HG03108 (cell line): ENCODE measurements at regions not wholly inside any gene's neighbourhood (a gene's known extent, or its start where the extent isn't known, plus 50 kb on each side); places are given as distances from the start of the nearest gene placed in this dataset.
"Not testable (repeated sequence)": the region's sequence is repeated elsewhere in the genome, so short reads cannot be mapped to it uniquely, and the experiment has no call there.

Source experiments
- ATAC-seq: cut with Tn5 transposase; IDR thresholded peaks from one replicate; pipeline ENCODE4 v1.9.1; 2021; ENCODE audit warnings: moderate library complexity; ENCODE audit not compliant: unreplicated experiment

- ATAC-seq: no peak
These were observed 105.6 kb upstream of the DAPK1 start for GRCh38 chr9:87392086-87392485.

- no peak for ATAC-seq
These were observed 103.9 kb upstream of the DAPK1 start for GRCh38 chr9:87393706-87394230.

DNA sequence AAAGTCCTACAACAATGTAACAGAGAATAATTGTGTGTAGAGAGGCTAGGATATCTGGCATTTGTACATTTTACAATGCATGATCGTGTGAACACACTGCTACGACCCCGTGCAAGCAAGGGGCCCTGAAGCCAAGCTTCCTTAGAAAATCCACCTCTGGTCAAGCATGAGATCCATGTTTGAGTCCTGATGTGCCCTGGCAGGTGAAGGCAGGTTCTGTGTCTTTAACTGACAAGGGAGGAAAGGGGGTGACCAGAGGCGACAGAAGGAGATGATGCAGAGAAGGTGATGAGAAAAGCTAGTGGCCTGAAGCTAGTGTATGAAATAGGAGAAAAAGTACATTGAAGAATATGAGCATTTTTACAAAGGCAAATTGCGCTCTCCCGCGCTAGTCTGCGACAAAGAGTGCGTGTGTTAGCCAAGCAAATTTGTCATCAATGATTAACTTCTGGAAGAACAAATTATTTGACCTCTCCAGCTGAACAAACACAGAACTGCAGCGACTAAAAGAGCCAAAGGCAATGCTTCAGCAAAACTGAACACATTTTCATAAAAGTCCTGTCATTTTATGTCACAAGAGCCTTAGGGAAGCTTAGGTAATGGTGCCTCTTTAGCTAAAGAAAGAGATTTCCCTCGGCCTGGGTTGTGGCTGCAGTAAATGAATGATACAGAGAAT, 101.7 kb upstream of the DAPK1 start:
- ATAC-seq: no peak

DNA sequence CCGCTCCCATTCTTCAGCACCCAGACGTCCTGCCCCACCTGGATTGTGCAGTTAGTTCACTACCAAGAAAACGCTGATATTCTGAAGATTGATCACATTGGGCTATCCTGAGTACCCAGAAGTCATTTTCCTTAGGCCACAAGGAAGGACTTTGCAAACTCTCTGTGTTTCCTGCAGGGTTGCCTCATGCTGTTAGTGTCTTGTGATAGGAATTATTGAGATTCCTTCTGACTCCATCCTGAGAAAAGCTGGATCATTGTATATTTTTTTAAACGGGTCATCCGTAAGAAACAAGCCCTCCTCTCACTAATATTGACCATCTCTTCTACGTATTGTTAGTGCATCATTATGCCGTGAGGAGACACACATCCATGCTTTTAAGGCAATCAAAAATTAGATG, 96.0 kb upstream of the DAPK1 start:
- no peak for ATAC-seq

DNA sequence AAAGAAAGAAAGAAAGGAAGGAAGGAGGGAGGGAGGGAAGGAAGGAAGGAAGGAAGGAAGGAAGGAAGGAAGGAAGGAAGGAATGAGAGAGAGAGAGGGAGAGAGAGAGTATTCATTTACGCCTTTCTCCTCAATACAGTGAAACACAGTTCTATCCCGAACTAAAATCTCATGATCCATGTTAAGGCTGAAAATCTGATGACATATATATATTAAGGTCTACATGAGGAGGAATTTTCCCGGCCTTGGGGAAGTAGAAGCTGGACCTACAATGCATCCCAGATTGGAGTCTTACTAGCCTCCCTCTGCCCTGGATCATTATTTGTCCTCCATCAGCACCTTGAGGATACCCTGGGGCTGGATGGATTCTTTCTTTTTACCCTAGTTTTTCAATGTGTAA, 95.1 kb upstream of the DAPK1 start:
- ATAC-seq: no peak

DNA sequence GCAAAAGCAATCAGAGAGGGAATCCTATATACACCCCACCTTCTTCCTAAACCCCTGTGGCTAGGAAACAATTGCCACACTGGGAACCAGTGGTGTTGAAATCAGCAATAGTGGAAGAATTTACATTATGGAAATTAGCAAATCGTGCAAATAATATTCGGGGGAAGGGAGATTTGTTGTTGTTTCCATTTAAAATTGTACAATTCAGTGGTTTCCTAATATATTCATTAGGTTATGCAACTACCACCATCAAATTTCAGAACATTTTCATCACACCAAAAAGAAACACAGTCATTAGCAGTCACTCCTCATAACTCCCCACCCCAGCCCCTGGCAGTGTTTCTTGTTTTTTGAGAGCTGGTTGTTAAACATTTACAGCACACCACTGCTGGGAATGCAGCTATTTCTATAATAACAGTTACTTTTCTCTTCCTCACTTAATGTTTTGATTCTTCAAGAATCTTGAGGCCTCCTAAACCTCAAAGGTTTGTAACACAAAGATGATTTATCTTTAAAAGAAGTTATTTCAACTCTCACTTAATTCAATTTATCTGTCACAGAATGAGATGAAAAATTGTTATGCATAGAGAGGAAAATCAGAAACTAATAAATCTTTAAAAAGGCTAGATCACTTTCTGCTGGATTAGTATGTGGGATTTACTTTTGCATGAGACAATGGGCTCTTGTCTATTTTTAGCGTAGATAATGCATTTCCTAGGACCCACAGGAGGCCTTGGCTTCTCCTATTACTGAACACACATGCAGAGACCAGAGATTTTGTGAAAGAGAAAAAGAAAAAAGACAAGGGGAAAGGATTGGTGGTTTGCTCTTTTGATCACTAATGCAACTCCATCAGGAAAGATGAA, 91.8 kb upstream of the DAPK1 start:
- no peak for ATAC-seq

GRCh38 chr9:87406543-87407166, 91.0 kb upstream of the DAPK1 start:
- no peak for ATAC-seq

DNA sequence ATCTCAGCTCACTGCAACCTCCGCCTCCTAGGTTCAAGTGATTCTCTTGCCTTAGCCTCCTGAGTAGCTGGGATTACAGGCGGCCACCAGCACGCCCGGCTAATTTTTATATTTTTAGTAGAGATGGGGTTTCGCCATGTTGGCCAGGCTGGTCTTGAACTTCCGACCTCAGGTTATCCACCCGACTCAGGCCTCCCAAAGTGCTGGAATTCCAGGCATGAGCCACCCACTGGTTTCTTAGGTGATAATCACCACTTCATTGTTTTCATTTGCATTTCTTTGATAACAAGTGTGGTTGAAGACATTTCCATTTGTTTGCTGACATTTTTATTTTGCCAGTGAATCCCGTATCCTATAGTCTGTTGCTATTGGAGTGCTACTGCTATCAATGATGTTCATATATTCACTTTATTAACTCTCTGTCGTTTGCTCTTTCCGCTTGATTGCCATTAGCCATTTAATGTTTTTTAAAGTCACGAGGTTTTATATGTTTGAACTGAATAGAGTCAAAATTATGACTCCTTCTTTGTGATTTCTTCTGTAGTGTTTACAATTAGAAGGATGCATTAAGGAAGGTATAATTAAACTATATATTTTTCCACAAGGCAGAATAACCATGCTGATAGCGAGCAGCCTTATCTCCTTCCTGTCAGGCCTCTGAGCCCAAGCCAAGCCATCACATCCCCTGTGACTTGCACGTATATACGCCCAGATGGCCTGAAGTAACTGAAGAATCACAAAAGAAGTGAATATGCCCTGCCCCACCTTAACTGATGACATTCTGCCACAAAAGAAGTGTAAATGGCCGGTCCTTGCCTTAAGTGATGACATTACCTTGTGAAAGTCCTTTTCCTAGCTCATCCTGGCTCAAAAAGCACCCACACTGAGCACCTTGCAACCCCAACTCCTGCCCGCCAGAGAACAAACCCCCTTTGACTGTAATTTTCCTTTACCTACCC, 87.3 kb upstream of the DAPK1 start:
- ATAC-seq: not testable (repeated sequence)

GRCh38 chr9:87420884-87421283, 76.8 kb upstream of the DAPK1 start:
- ATAC-seq: no peak

DNA sequence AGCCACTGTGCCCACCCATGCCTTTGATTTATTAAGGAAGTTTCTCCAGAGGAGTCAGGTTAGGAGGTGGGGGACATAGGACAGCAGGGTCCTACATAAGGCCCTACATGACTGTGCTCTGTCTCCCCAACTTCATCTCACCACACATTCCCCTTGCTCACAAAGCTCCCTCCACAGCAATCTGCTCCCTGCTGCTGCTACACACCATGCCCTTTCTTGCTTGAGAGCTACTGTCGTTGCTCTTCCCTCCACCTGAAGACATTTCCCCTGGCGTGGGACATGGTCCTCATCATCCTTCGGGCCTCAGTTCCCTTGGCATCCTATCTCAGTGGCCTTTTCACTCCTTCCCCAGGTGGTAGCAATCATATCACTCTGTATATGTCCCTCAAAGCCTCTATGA, 75.9 kb upstream of the DAPK1 start:
- no peak for ATAC-seq

- no peak for ATAC-seq
These were observed 74.7 kb upstream of the DAPK1 start for GRCh38 chr9:87422999-87423398.

- ATAC-seq: not testable (repeated sequence)
These were observed 73.8 kb upstream of the DAPK1 start for GRCh38 chr9:87423885-87424284.

GRCh38 chr9:87425202-87425601, 72.5 kb upstream of the DAPK1 start:
- no peak for ATAC-seq

DNA sequence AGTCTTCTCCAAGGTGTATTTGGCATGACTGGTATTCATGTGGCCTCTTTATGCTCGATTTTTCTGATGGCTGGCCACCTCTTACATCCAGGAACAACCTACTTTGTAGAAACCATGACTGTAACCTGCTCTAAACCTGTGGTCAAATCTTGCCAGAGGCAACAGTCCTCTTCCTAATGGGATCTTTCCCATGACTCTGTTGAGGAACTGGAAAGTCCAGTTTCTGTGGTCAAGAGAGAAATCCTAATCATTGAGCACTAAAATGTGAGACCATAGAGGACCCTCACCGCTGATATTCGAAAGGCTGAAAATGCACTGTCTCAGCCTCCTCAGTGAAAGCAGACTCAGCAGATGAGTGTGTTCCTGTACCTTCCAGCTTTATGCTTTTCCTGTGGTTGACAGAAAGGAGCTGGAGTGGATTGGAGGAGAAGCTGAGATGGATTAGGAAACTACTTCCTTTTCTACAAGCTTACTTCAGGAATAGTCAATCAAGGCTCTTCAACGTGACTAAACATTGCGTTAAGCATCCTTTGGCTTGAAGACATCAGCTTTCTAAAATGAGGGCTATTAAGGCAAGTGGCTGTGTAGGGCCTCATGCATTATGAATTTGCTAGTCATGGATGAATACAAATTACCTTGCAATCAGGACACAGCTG, 69.7 kb upstream of the DAPK1 start:
- no peak for ATAC-seq

DNA sequence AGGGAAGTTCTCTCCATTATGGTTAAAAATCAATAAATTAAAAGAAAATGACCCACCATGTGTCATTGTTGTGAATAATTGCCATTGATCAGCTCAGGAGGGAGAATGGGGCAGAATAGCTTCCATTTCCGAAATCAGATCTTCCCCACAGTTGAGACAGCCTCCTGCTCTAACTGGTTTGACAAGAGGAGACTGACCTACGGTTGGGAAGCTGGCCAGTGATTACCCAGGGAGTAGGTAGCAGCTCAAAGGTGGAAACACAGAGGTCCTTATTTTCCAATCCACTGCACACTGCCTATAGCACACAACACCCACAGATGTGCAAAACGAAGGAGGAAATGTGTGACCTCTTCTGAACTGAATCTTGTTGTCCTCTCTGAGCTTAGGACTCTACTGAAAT, 69.0 kb upstream of the DAPK1 start:
- no peak for ATAC-seq

GRCh38 chr9:87431837-87432236, 65.8 kb upstream of the DAPK1 start:
- ATAC-seq: no peak

GRCh38 chr9:87433853-87434252, 63.8 kb upstream of the DAPK1 start:
- no peak for ATAC-seq

DNA sequence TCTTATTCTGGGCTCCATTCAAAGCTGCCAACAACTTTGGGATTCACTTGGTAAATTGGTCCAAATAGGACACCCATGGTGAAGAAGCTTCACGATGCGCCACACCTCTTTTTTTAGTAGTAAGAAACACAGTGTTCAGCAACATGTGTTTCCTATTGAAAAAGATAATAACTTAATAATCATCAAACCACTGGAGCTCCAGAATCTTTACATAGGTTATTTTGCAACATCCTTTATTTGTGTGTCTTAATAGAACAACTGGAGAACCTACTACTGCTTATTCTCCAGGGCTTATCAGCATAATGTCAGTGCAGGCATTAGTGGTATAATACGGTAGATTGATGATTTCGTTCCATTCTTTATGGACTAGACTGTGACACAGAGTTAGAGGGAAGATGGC, 63.3 kb upstream of the DAPK1 start:
- no peak for ATAC-seq

DNA sequence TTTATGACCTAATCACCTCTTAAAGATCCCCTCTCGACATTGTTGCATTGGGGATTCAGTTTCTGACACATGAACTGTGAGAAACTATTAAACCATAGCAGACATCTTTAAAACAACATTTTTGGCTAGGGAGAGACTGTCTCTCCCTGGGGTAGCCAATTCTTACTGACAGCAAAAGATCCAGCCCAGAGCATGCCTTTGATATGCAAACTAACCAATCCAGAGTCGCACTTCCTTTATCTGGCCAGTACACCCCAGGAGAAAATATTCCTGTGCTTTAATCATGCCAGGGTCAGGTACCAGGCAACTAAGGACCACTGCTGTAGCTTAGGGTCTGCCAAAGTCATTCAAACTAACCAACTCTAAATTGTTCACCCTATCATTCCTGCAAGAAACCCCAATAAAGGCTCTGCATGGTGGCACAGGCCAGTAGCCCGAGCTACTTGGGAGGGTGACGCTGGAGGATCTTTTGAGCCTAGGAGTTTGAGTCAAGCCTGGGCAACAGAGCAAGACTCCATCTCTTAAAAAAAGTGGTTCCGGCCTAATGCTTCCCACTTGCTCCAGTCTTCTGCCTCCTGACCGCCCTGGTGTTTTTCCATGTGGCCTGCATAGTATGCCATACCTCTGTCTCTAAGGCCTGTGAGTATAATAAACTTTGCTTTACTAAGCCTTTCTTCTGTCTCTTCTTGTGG, 62.3 kb upstream of the DAPK1 start:
- ATAC-seq: no peak

- no peak for ATAC-seq
These were observed 61.0 kb upstream of the DAPK1 start for GRCh38 chr9:87436716-87437115.
